GM21619 (cell line): ENCODE measurements at regions not wholly inside any gene's neighbourhood (a gene's known extent, or its start where the extent isn't known, plus 50 kb on each side); places are given as distances from the start of the nearest gene placed in this dataset.

Experiments
- ATAC-seq: cut with Tn5 transposase; IDR thresholded peaks from one replicate; pipeline ENCODE4 v1.9.1; 2021; ENCODE audit not compliant: unreplicated experiment

GRCh38 chr1:5391725-5392124 is 600.5 kb downstream of the NPHP4 start:
- no peak for ATAC-seq

GRCh38 chr1:5390504-5390903 is 601.7 kb downstream of the NPHP4 start:
- no peak for ATAC-seq

- no peak for ATAC-seq
Observed at GRCh38 chr1:5389101-5389885, 602.9 kb downstream of the NPHP4 start.

GRCh38 chr1:5388622-5389021 is 603.6 kb downstream of the NPHP4 start:
- no peak for ATAC-seq

- no peak for ATAC-seq
Observed at GRCh38 chr1:5386371-5386770, 605.9 kb downstream of the NPHP4 start.

- no peak for ATAC-seq
Observed at GRCh38 chr1:5385956-5386355, 606.3 kb downstream of the NPHP4 start.

GRCh38 chr1:5385096-5385799 is 607.0 kb downstream of the NPHP4 start:
- ATAC-seq, result no peak

GRCh38 chr1:5381491-5381890 is 610.7 kb downstream of the NPHP4 start:
- ATAC-seq, result no peak

- ATAC-seq, result no peak
Observed at GRCh38 chr1:5379176-5379759, 613.0 kb downstream of the NPHP4 start.

- ATAC-seq, result no peak
Observed at GRCh38 chr1:5376538-5377247, 615.5 kb downstream of the NPHP4 start.

GRCh38 chr1:5375481-5375880 is 616.7 kb downstream of the NPHP4 start:
- ATAC-seq, result no peak

- ATAC-seq, result no peak
Observed at GRCh38 chr1:5374192-5374591, 618.0 kb downstream of the NPHP4 start.

- ATAC-seq, result no peak
Observed at GRCh38 chr1:5373281-5373680, 618.9 kb downstream of the NPHP4 start.

- ATAC-seq, result no peak
Observed at GRCh38 chr1:5371270-5371669, 621.0 kb downstream of the NPHP4 start.

GRCh38 chr1:5370311-5370710 is 621.9 kb downstream of the NPHP4 start:
- ATAC-seq, result no peak

GRCh38 chr1:5369223-5369622 is 623.0 kb downstream of the NPHP4 start:
- no peak for ATAC-seq

GRCh38 chr1:5368201-5368600 is 624.0 kb downstream of the NPHP4 start:
- no peak for ATAC-seq

GRCh38 chr1:5367306-5367705 is 624.9 kb downstream of the NPHP4 start:
- ATAC-seq, result no peak

- no peak for ATAC-seq
Observed at GRCh38 chr1:5365751-5366150, 626.5 kb downstream of the NPHP4 start.

GRCh38 chr1:5364591-5364990 is 627.6 kb downstream of the NPHP4 start:
- no peak for ATAC-seq

- ATAC-seq, result no peak
Observed at GRCh38 chr1:5354681-5355080, 637.5 kb downstream of the NPHP4 start.

- no peak for ATAC-seq
Observed at GRCh38 chr1:5351366-5351765, 640.9 kb downstream of the NPHP4 start.
